ENCODE measurements at regions not wholly inside any gene's neighbourhood (a gene's known extent, or its start where the extent isn't known, plus 50 kb on each side); places are given as distances from the start of the nearest gene placed in this dataset.

- no peaks in the 10 kb centered on the region for H3K36me3 ChIP-seq (ENCODE audit: control insufficient read depth, insufficient read depth, low read length)
- H3K27ac ChIP-seq (ENCODE audit: extremely low read depth, low read depth, low read length), result no peak overlapping the region
- H3K9me3 ChIP-seq (replicated peaks; ENCODE audit: control insufficient read depth, insufficient read depth, low read depth, low read length), result no peaks in the 10 kb centered on the region
- FAIRE-seq (no peak), DNase-seq (ENCODE audit: extremely low read depth in 1 of 4, low spot score in 3 of 4) (no peak), ATAC-seq (no peak)
- no TSS peak for BruUV-seq (replicated peaks)
- 0% methylated on average over 4 of the region's 4 CpGs for WGBS (ENCODE audit: insufficient coverage, low coverage, missing lambda C conversion rate)
- in situ Hi-C loops (cut with MboI) (no loop called here), intact Hi-C loops (cut with micrococcal nuclease) (no loop called here)
- H3K4me2 ChIP-seq (ENCODE audit: insufficient read depth, low read length), result no peak overlapping the region
- H2AFZ ChIP-seq (ENCODE audit: low read depth, low read length), result no peak overlapping the region
- H3K4me1 ChIP-seq (replicated peaks in 1 of 2; ENCODE audit: control insufficient read depth in 2 of 2, insufficient read depth in 2 of 2, low read length in 2 of 2), result no peaks in the 10 kb centered on the region
- H3K4me3 ChIP-seq, result no peak overlapping the region
- H3K9me1 ChIP-seq (ENCODE audit: control insufficient read depth, insufficient read depth, low read length), result no peaks in the 10 kb centered on the region
- ChIA-PET CTCF (ENCODE audit: low intra/inter-chr PET ratio) (no interaction called here), POLR2A (no interaction called here)
- H3K79me2 ChIP-seq (ENCODE audit: control insufficient read depth, insufficient read depth, low read length), result no peaks in the 10 kb centered on the region
- TF ChIP-seq ZNF707 (CRISPR knock-in tag; conservative IDR thresholded peaks at IDR 0.05), result no peak
- TF ChIP-seq ZBTB7A (IDR thresholded peaks at IDR 0.05; ENCODE audit: borderline replicate concordance, control insufficient read depth, low read depth, low read length), result no peak
- no peak for TF ChIP-seq HES1 (IDR thresholded peaks at IDR 0.05; ENCODE audit: low read depth)
- TF ChIP-seq FOXO4 (CRISPR knock-in tag; IDR thresholded peaks at IDR 0.05), result no peak
- H3K9ac ChIP-seq (ENCODE audit: insufficient read depth in 1 of 2, low read depth in 2 of 2, low read length in 2 of 2), result no peak overlapping the region
- H4K20me1 ChIP-seq (replicated peaks; ENCODE audit: control insufficient read depth, insufficient read depth, low read length), result no peaks in the 10 kb centered on the region
- H3K27me3 ChIP-seq (ENCODE audit: control insufficient read depth in 2 of 2, insufficient read depth in 2 of 2, low read length in 2 of 2), result no peaks in the 10 kb centered on the region
Observed at GRCh38 chr17:65389949-65390348, 171.5 kb downstream of the AXIN2 start.

GRCh38 chr17:65389426-65389825 is 172.0 kb downstream of the AXIN2 start:
- TF ChIP-seq FOSL1 (tag; conservative IDR thresholded peaks at IDR 0.05) (peak; percentile 61), JUND (IDR thresholded peaks at IDR 0.05; ENCODE audit: borderline replicate concordance, low read depth, low read length) (peak; percentile 67; the same call in 1 of the 2 replicates), JUND (tag; IDR thresholded peaks at IDR 0.05; ENCODE audit: borderline replicate concordance, low read depth, low read length) (peak; percentile 53; the same call in 1 of the 3 replicates), EP400 (IDR thresholded peaks at IDR 0.05) (no peak)
- no peaks in the 10 kb centered on the region for H3K27me3 ChIP-seq (ENCODE audit: control insufficient read depth in 2 of 2, insufficient read depth in 2 of 2, low read length in 2 of 2)
- POLR2A ChIA-PET, result no interaction called here
- H3K36me3 ChIP-seq (ENCODE audit: control insufficient read depth, insufficient read depth, low read length), result no peaks in the 10 kb centered on the region
- intact Hi-C loops (cut with micrococcal nuclease) (no loop called here), in situ Hi-C loops (cut with MboI) (no loop called here)
- no peaks in the 10 kb centered on the region for H4K20me1 ChIP-seq (replicated peaks; ENCODE audit: control insufficient read depth, insufficient read depth, low read length)
- H3K4me2 ChIP-seq (ENCODE audit: insufficient read depth, low read length), result no peak overlapping the region
- ATAC-seq (no peak), DNase-seq (ENCODE audit: extremely low read depth in 1 of 4, low spot score in 3 of 4) (no peak), FAIRE-seq (no peak)
- H2AFZ ChIP-seq (ENCODE audit: low read depth, low read length), result no peak overlapping the region
- CTCF ChIA-PET (ENCODE audit: low intra/inter-chr PET ratio), result no interaction called here
- H3K9me1 ChIP-seq (ENCODE audit: control insufficient read depth, insufficient read depth, low read length), result no peaks in the 10 kb centered on the region
- WGBS (ENCODE audit: insufficient coverage, low coverage, missing lambda C conversion rate), result 0% methylated on average over 1 of the region's 1 CpG
- no peaks in the 10 kb centered on the region for H3K9me3 ChIP-seq (replicated peaks; ENCODE audit: control insufficient read depth, insufficient read depth, low read depth, low read length)
- H3K79me2 ChIP-seq (ENCODE audit: control insufficient read depth, insufficient read depth, low read length), result no peaks in the 10 kb centered on the region
- H3K4me1 ChIP-seq (replicated peaks in 1 of 2; ENCODE audit: control insufficient read depth in 2 of 2, insufficient read depth in 2 of 2, low read length in 2 of 2), result no peaks in the 10 kb centered on the region
- no peak overlapping the region for H3K9ac ChIP-seq (ENCODE audit: insufficient read depth in 1 of 2, low read depth in 2 of 2, low read length in 2 of 2)
- H3K4me3 ChIP-seq, result no peak overlapping the region
- BruUV-seq (replicated peaks), result no TSS peak
- no peak overlapping the region for H3K27ac ChIP-seq (ENCODE audit: extremely low read depth, low read depth, low read length)
